GM12874 (cell line): ENCODE measurements at regions not wholly inside any gene's neighbourhood (a gene's known extent, or its start where the extent isn't known, plus 50 kb on each side); places are given as distances from the start of the nearest gene placed in this dataset.

ENCODE experiments used
- CTCF ChIP-seq: IDR thresholded peaks from 2 replicates; pipeline ENCODE4 v1.5.1; 2011; ENCODE audit warnings: low read depth, mild to moderate bottlenecking, control low read depth, low read length, moderate library complexity; ENCODE audit not compliant: insufficient read depth

GRCh38 chr21:35932232-35932911 is 128.0 kb downstream of the SETD4 start:
- no peak for TF ChIP-seq CTCF

GRCh38 chr21:35929901-35930300 is 130.4 kb downstream of the SETD4 start:
- no peak for TF ChIP-seq CTCF

- TF ChIP-seq CTCF = no peak
These were observed 133.1 kb downstream of the SETD4 start for GRCh38 chr21:35927262-35927661.

GRCh38 chr21:35926003-35926740 is 134.2 kb downstream of the SETD4 start:
- no peak for TF ChIP-seq CTCF

- TF ChIP-seq CTCF = no peak
These were observed 134.8 kb downstream of the SETD4 start for GRCh38 chr21:35925497-35925896.

- no peak for TF ChIP-seq CTCF
These were observed 135.5 kb downstream of the SETD4 start for GRCh38 chr21:35924714-35925301.

GRCh38 chr21:35923971-35924370 is 136.4 kb downstream of the SETD4 start:
- no peak for TF ChIP-seq CTCF
